ENCODE measurements at regions not wholly inside any gene's neighbourhood (a gene's known extent, or its start where the extent isn't known, plus 50 kb on each side); places are given as distances from the start of the nearest gene placed in this dataset.

DNA sequence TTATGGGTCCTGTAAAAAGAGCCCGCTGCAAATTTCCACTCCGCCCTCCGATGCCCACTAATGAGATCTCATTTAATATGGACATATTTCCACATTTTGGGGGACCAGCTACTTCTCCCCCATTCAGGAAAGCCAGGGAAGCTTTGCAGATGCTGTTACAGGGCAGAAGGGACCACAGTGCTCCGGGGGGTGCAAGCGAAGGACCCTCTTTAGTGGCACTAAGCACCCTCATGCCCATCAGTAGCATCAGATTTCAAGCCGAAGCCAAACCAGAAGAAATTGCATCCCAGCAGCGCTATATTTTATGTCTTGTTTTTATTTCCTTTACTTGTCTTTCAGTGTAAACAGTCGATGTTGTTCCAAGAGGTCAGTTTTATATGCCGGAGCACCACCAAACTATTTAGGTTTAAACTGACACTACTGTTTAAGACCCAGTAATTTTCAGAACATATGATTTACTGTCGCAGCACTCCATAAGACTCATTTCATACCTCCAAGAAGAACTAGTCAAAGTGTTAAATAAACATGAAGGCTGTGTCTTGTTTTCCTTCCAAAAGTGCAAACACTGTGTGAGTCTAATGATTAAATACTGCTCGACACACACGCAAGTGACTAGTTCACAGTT lies 122.2 kb upstream of the MGMT start:
- Mint-ChIP-seq H3K4me1 (ENCODE audit: unreplicated experiment) (peaks cover 15% of the 10 kb centered on the region), H3K27ac (no peak overlapping the region), H3K27me3 (peaks cover 24% of the 10 kb centered on the region), H3K4me3 (no peak overlapping the region), H3K9me3 (no peaks in the 10 kb centered on the region), H3K36me3 (no peaks in the 10 kb centered on the region)
- peak; percentile 44 for DNase-seq (ENCODE audit: extremely low spot score, unreplicated experiment)
- TF ChIP-seq, protein P1, sequence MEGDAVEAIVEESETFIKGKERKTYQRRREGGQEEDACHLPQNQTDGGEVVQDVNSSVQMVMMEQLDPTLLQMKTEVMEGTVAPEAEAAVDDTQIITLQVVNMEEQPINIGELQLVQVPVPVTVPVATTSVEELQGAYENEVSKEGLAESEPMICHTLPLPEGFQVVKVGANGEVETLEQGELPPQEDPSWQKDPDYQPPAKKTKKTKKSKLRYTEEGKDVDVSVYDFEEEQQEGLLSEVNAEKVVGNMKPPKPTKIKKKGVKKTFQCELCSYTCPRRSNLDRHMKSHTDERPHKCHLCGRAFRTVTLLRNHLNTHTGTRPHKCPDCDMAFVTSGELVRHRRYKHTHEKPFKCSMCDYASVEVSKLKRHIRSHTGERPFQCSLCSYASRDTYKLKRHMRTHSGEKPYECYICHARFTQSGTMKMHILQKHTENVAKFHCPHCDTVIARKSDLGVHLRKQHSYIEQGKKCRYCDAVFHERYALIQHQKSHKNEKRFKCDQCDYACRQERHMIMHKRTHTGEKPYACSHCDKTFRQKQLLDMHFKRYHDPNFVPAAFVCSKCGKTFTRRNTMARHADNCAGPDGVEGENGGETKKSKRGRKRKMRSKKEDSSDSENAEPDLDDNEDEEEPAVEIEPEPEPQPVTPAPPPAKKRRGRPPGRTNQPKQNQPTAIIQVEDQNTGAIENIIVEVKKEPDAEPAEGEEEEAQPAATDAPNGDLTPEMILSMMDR (conservative IDR thresholded peaks at IDR 0.05): no peak

DNA sequence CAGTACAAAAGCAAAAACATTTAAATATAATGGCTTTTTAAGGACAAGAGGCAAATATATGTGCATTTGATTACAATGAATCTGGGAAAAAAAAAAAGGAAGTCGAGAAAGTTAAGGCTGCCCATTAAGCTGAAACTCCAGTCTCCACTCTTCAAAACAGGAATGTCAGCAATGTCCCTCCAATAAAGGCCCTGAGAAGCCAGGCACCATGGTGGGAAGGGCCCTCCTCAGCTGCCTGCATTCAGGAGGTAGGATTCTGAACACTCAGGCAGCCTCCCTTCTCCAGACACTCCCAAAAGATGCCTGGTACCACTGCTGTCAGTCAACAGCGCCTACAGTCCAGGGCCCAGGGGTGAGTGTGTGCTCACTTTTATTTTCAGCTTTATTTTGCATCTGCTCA lies 121.3 kb upstream of the MGMT start:
- no peak overlapping the region for H3K27ac Mint-ChIP-seq
- peaks cover 24% of the 10 kb centered on the region for H3K27me3 Mint-ChIP-seq
- TF ChIP-seq, protein P1 (conservative IDR thresholded peaks at IDR 0.05): no peak
- no peak overlapping the region for H3K4me3 Mint-ChIP-seq
- H3K36me3 Mint-ChIP-seq: no peaks in the 10 kb centered on the region
- DNase-seq (ENCODE audit: extremely low spot score, unreplicated experiment): no peak
- H3K9me3 Mint-ChIP-seq: no peaks in the 10 kb centered on the region
- H3K4me1 Mint-ChIP-seq (ENCODE audit: unreplicated experiment): peaks cover 14% of the 10 kb centered on the region

DNA sequence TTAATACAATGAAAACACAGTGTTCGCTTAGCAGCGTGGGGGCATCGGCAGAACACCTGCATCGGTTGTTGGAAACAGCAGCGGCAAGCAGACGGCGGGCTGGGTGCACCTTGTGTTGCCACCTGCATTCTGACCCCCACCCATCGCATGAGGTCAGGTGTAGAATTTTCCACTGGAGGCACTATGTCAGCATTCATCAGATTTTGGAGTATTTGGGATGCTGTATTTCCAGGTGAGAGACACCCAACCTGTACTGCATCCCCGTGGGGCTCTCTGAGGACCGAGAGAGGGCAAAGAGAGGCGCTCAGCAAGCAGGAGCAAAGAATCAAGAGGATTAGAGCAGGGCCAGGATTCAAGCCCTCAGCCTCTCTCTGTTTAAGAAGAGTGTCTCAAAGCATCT lies 116.4 kb upstream of the MGMT start:
- TF ChIP-seq, protein P1 (conservative IDR thresholded peaks at IDR 0.05): no peak
- Mint-ChIP-seq H3K36me3 (no peaks in the 10 kb centered on the region), H3K27ac (no peak overlapping the region), H3K27me3 (peaks cover 15% of the 10 kb centered on the region), H3K4me3 (no peak overlapping the region), H3K4me1 (ENCODE audit: unreplicated experiment) (no peaks in the 10 kb centered on the region), H3K9me3 (no peaks in the 10 kb centered on the region)
- no peak for DNase-seq (ENCODE audit: extremely low spot score, unreplicated experiment)

DNA sequence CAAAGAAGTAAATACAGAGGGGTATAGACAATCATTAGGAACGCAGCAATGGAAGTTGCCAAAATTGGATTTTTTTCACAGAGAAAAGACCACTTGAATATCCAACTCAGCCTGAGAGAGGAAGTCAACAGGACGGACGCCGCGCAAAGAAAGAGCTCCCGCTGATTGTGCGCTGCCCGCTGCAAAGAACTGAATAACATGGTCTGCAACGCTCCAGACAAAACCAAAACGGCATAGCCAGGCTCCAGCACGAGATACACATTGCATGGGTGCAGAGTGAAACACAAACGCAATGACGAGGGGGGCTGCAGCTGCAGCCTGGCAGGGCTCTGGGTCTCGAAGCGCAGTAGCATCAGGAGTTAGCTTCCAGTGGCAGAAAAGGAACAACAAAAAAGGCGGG lies 113.9 kb upstream of the MGMT start:
- Mint-ChIP-seq H3K27me3 (peaks cover 8% of the 10 kb centered on the region), H3K4me1 (ENCODE audit: unreplicated experiment) (no peaks in the 10 kb centered on the region), H3K27ac (no peak overlapping the region), H3K4me3 (no peak overlapping the region), H3K36me3 (no peaks in the 10 kb centered on the region), H3K9me3 (no peaks in the 10 kb centered on the region)
- DNase-seq (ENCODE audit: extremely low spot score, unreplicated experiment): no peak
- TF ChIP-seq, protein P1 (conservative IDR thresholded peaks at IDR 0.05): no peak

DNA sequence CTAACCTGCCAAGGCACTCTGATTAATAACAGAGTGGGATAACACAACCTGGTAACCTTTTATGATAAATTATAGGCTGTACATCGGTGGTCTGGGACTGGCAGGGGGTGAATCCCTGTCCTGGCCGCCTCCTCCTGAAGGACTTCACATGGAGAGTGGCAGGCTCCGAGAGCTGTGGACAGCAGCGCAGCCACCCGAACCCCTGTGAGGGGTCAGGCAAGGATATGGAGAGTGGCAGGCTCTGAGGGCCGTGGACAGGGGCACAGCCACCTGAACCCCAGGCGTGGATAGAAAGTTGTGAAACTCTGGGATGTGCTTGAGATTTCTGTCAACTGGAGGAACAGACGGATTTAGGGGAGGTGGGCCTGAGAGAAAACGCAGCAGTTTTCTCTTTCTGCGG lies 107.0 kb upstream of the MGMT start:
- Mint-ChIP-seq H3K27me3 (peaks cover 17% of the 10 kb centered on the region), H3K27ac (no peak overlapping the region), H3K4me1 (ENCODE audit: unreplicated experiment) (no peaks in the 10 kb centered on the region), H3K9me3 (no peaks in the 10 kb centered on the region), H3K4me3 (no peak overlapping the region), H3K36me3 (no peaks in the 10 kb centered on the region)
- DNase-seq (ENCODE audit: extremely low spot score, unreplicated experiment): no peak
- TF ChIP-seq, protein P1 (conservative IDR thresholded peaks at IDR 0.05): no peak

Data from type B pancreatic cell (in vitro differentiated cells).